K562 (cell line): ENCODE measurements at regions not wholly inside any gene's neighbourhood (a gene's known extent, or its start where the extent isn't known, plus 50 kb on each side); places are given as distances from the start of the nearest gene placed in this dataset.

Source experiments
- ATAC-seq: fragments of 200-7000 bp; cut with Tn5 transposase; 3 replicates; pipeline ENCODE4 v1.9.1; 2020; ENCODE audit warnings: moderate library complexity
- BruUV-seq: library from RNA; stranded (reverse); fragments of 400-500 nt; replicated peaks from 2 replicates; lab custom pipeline; 2021; lab: Mats Ljungman, UMichigan
- CTCF ChIA-PET: fragments of 300-600 bp; formaldehyde crosslinking; extraction: SDS; loops from one replicate; lab custom pipeline; 2021; ENCODE audit warnings: low intra/inter-chr PET ratio; lab: Yijun Ruan, JAX
- POLR2A ChIA-PET: fragments of 300-600, 350-650 bp; sonication (Branson Sonifier 250); formaldehyde crosslinking; extraction: SDS; loops from one replicate; lab custom pipeline; 2021; ENCODE audit warnings: antibody characterized with exemption, inconsistent platforms; lab: Yijun Ruan, JAX
- DNase-seq, 4 experiments: peaks; one replicate each; pipeline versions ENCODE4 v3.0.0 to v3.0.0-alpha.2; 2011 to 2018; ENCODE audit warnings: low spot score in 3 of 4, mixed read lengths in 3 of 4; ENCODE audit errors: extremely low read depth in 1 of 4
- FAIRE-seq: peaks from 2 replicates; lab custom pipeline; 2011; peaks lifted over from hg19 to GRCh38; lab: Jason Lieb, UNC
- H2AFZ ChIP-seq: 2 replicates; pipeline ENCODE4 v1.6.0; 2011; ENCODE audit warnings: low read depth, low read length, control low read depth, inconsistent platforms
- H3K27ac ChIP-seq: fragments of 200-600 bp; 3 replicates; pipeline ENCODE4 v1.8.0; 2011; ENCODE audit warnings: low read depth, mild to moderate bottlenecking, control low read depth, inconsistent platforms, low read length, moderate library complexity, mixed read lengths; ENCODE audit errors: extremely low read depth
- H3K27me3 ChIP-seq, 2 experiments: fragments of 300-600 bp in 1 of 2; 2 replicates in 1 of 2; 3 replicates in 1 of 2; pipeline versions ENCODE4 v1.6.0 to v1.8.0; 2011; ENCODE audit warnings: inconsistent platforms in 2 of 2, low read length in 2 of 2, mild to moderate bottlenecking in 1 of 2, mixed read lengths in 1 of 2, moderate library complexity in 1 of 2; ENCODE audit not compliant: control insufficient read depth in 2 of 2, insufficient read depth in 2 of 2
- H3K36me3 ChIP-seq: fragments of 300-600 bp; 3 replicates; pipeline ENCODE4 v1.8.0; 2011; ENCODE audit warnings: mild to moderate bottlenecking, low read length, inconsistent platforms; ENCODE audit not compliant: control insufficient read depth, insufficient read depth
- H3K4me1 ChIP-seq, 2 experiments: fragments of 200-600 bp in 1 of 2; replicated peaks in 1 of 2; 2 replicates in 1 of 2; 3 replicates in 1 of 2; pipeline versions ENCODE4 v1.5.1 to v1.8.0; 2011; ENCODE audit warnings: inconsistent platforms in 2 of 2, low read length in 2 of 2, mild to moderate bottlenecking in 1 of 2, mixed read lengths in 1 of 2, moderate library complexity in 1 of 2; ENCODE audit not compliant: control insufficient read depth in 2 of 2, insufficient read depth in 2 of 2
- H3K4me2 ChIP-seq: 2 replicates; pipeline ENCODE4 v1.6.1; 2011; ENCODE audit warnings: low read length, control low read depth, inconsistent platforms, mixed read lengths; ENCODE audit not compliant: insufficient read depth
- H3K4me3 ChIP-seq: fragments of 200-600 bp; sonication (generic), shearing (Covaris generic); 2 replicates; pipeline ENCODE4 v1.5.1; 2016; ENCODE audit warnings: control low read depth, inconsistent platforms
- H3K79me2 ChIP-seq: fragments of 200-600 bp; 3 replicates; pipeline ENCODE4 v1.8.0; 2011; ENCODE audit warnings: low read length, inconsistent platforms; ENCODE audit not compliant: control insufficient read depth, insufficient read depth
- H3K9ac ChIP-seq, 2 experiments: 2 replicates each; pipeline versions ENCODE4 v1.6.0 to v1.6.1; 2011; ENCODE audit warnings: low read depth in 2 of 2, low read length in 2 of 2, control low read depth in 1 of 2, inconsistent platforms in 1 of 2, mild to moderate bottlenecking in 1 of 2, mixed read lengths in 1 of 2; ENCODE audit not compliant: insufficient read depth in 1 of 2
- H3K9me1 ChIP-seq: one replicate; pipeline ENCODE4 v1.6.0; 2011; ENCODE audit warnings: inconsistent platforms, mild to moderate bottlenecking, low read length, moderate library complexity; ENCODE audit not compliant: control insufficient read depth, insufficient read depth
- H3K9me3 ChIP-seq: replicated peaks from 2 replicates; pipeline ENCODE4 v1.5.1; 2011; ENCODE audit warnings: low read depth, low read length, inconsistent platforms; ENCODE audit not compliant: control insufficient read depth, insufficient read depth
- H4K20me1 ChIP-seq: replicated peaks from 2 replicates; pipeline ENCODE4 v1.6.1; 2011; ENCODE audit warnings: low read length, inconsistent platforms, mixed read lengths; ENCODE audit not compliant: control insufficient read depth, insufficient read depth
- E2F1 ChIP-seq: sonication (generic); formaldehyde crosslinking; IDR thresholded peaks from 2 replicates; pipeline ENCODE4 v1.8.1; 2023; ENCODE audit warnings: mild to moderate bottlenecking, missing genetic modification reagents, moderate library complexity
- ESRRB ChIP-seq: fragments of 250-450 bp; sonication (Bioruptor Pico); IDR thresholded peaks from 2 replicates; pipeline ENCODE4 v1.5.0; 2020; ENCODE audit warnings: mild to moderate bottlenecking, moderate library complexity, borderline replicate concordance
- FIP1L1 ChIP-seq: fragments of 200-400 bp; formaldehyde crosslinking; IDR thresholded peaks from 2 replicates; pipeline ENCODE4 v1.6.1; 2018; ENCODE audit warnings: mild to moderate bottlenecking, low read depth, low read length; ENCODE audit not compliant: poor library complexity, severe bottlenecking
- FOXP1 ChIP-seq: sonication (generic); formaldehyde crosslinking; IDR thresholded peaks from 2 replicates; pipeline ENCODE4 v1.8.0; 2022; ENCODE audit warnings: mild to moderate bottlenecking, missing genetic modification reagents
- HES1 ChIP-seq: fragments of 450-650 bp; IDR thresholded peaks from 2 replicates; pipeline ENCODE4 v1.6.1; 2016; ENCODE audit warnings: low read depth, mild to moderate bottlenecking, moderate library complexity
- MAFK ChIP-seq: IDR thresholded peaks from 2 replicates; pipeline ENCODE4 v1.6.1; 2011; ENCODE audit warnings: low read length, improper control_type of control experiment
- SIN3B ChIP-seq: fragments of 450-650 bp; IDR thresholded peaks from 2 replicates; pipeline ENCODE4 v1.6.1; 2017; ENCODE audit warnings: low read depth, mild to moderate bottlenecking, moderate library complexity
- SMARCC2 ChIP-seq: fragments of 450-650 bp; IDR thresholded peaks from 2 replicates; pipeline ENCODE4 v1.6.1; 2017; ENCODE audit warnings: antibody characterized with exemption, moderate library complexity, mild to moderate bottlenecking, low read depth
- TAL1 ChIP-seq: fragments of 450-650 bp; IDR thresholded peaks from 2 replicates; pipeline ENCODE4 v1.6.1; 2016; ENCODE audit warnings: mild to moderate bottlenecking
- TCF3 ChIP-seq: sonication (generic); formaldehyde crosslinking; IDR thresholded peaks from 2 replicates; pipeline ENCODE4 v1.4.0; 2020; ENCODE audit warnings: mild to moderate bottlenecking, missing genetic modification reagents
- TOE1 ChIP-seq, 2 experiments: fragments of 450-650 bp in 1 of 2; sonication (generic) in 1 of 2; formaldehyde crosslinking in 1 of 2; IDR thresholded peaks; 2 replicates each; pipeline versions ENCODE4 v1.7.1 to v1.8.0; 2016 to 2022; ENCODE audit warnings: borderline replicate concordance in 2 of 2, mild to moderate bottlenecking in 2 of 2, antibody characterized with exemption in 1 of 2, inconsistent platforms in 1 of 2, low read depth in 1 of 2, missing genetic modification reagents in 1 of 2, moderate library complexity in 1 of 2
- ZNF133 ChIP-seq: fragments of 250-450 bp; sonication (Bioruptor Pico); IDR thresholded peaks from 2 replicates; pipeline ENCODE4 v1.4.0; 2020; ENCODE audit warnings: mild to moderate bottlenecking
- ZNF23 ChIP-seq: fragments of 250-450 bp; sonication (Bioruptor Pico); IDR thresholded peaks from 2 replicates; pipeline ENCODE4 v1.4.0; 2020; ENCODE audit warnings: mild to moderate bottlenecking
- ZNF316 ChIP-seq: fragments of 450-650 bp; IDR thresholded peaks from 2 replicates; pipeline ENCODE4 v1.6.1; 2016
- WGBS: fragments of 100-300 bp; shearing (Covaris generic); methylation state at CpG from one replicate; pipeline ENCODE4 v1.1.6; 2016; ENCODE audit warnings: low coverage, mixed read lengths; ENCODE audit not compliant: insufficient coverage; ENCODE audit errors: missing lambda C conversion rate; 5-methylcytosine and 5-hydroxymethylcytosine counted together
- in situ Hi-C: fragments of 300-500 bp; cut with MboI; formaldehyde crosslinking; loops from 4 replicates; pipeline ENCODE4 v1.15.0; 2018; ENCODE audit warnings: inconsistent platforms, mixed read lengths
- intact Hi-C: fragments of 100-400 bp; cut with micrococcal nuclease; formaldehyde crosslinking; loops from 2 replicates; pipeline ENCODE4 v1.14.2; 2022

DNA sequence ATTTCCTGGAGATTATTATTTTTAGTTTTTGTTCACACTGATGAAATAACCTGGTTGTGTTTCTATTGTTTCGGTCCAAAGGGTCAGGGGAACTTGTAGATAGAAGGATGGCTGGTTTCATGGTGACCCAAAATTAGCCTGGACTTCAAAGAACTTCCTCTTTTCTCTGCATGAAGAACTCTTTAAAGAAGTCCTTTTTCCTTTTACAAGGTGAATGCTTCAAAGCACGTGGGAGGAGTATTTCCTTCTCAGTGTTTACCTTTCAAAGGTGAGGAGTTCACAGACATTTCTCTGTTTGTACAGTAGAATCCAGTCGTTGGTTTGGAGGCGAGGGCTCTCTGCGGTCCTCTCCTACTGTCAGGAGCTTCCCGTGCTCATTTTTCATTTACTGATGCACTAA is 561.7 kb downstream of the GATA3 start:
- Histone ChIP-seq H3K9me1 (no peaks in the 10 kb centered on the region), H3K4me2 (no peak overlapping the region), H3K27me3 (no peaks in the 10 kb centered on the region), H4K20me1 (no peaks in the 10 kb centered on the region), H3K9me3 (no peaks in the 10 kb centered on the region; the same call in 1 of the 2 replicates), H3K4me1 (no peaks in the 10 kb centered on the region), H3K4me3 (no peak overlapping the region), H2AFZ (no peak overlapping the region)
- no TSS peak for BruUV-seq
- intact Hi-C loops (no loop called here), in situ Hi-C loops (no loop called here)
- WGBS = 0% methylated on average over 6 of the region's 6 CpGs
- FAIRE-seq (no peak), ATAC-seq (no peak), DNase-seq (no peak)
- no peak for TF ChIP-seq FOXP1
- no peak for TF ChIP-seq TOE1 (IDR thresholded peaks at IDR 0.05; ENCODE audit: borderline replicate concordance)
- no peak for TF ChIP-seq TOE1 (CRISPR knock-in tag; IDR thresholded peaks at IDR 0.05; ENCODE audit: borderline replicate concordance, low read depth)
- TF ChIP-seq MAFK = no peak
- no peak for TF ChIP-seq ZNF316
- TF ChIP-seq ESRRB (CRISPR knock-in tag) = no peak
- no peak for TF ChIP-seq TCF3 (CRISPR knock-in tag)
- TF ChIP-seq FIP1L1 = no peak
- TF ChIP-seq ZNF133 (CRISPR knock-in tag) = no peak
- no peak for TF ChIP-seq ZNF23 (CRISPR knock-in tag)
- TF ChIP-seq HES1 = no peak
- no peak for TF ChIP-seq SIN3B
- no peak for TF ChIP-seq E2F1 (CRISPR knock-in tag)
- no peak for TF ChIP-seq TAL1
- TF ChIP-seq SMARCC2 = no peak
- TF ChIP-seq, all 486 proteins: peak for 0
- Histone ChIP-seq H3K79me2 (no peaks in the 10 kb centered on the region), H3K27ac (no peak overlapping the region), H3K9ac (no peak overlapping the region), H3K36me3 (no peaks in the 10 kb centered on the region)
- ChIA-PET CTCF (no interaction called here), POLR2A (interaction anchor here (1.1 kb wide), 1 partner anchor 11 kb away, joined by 3 read pairs; no protein-coding TSS in a partner anchor)
